ENCODE measurements at regions not wholly inside any gene's neighbourhood (a gene's known extent, or its start where the extent isn't known, plus 50 kb on each side); places are given as distances from the start of the nearest gene placed in this dataset.
"Not testable (repeated sequence)": the region's sequence is repeated elsewhere in the genome, so short reads cannot be mapped to it uniquely, and the experiment has no call there.

DNA sequence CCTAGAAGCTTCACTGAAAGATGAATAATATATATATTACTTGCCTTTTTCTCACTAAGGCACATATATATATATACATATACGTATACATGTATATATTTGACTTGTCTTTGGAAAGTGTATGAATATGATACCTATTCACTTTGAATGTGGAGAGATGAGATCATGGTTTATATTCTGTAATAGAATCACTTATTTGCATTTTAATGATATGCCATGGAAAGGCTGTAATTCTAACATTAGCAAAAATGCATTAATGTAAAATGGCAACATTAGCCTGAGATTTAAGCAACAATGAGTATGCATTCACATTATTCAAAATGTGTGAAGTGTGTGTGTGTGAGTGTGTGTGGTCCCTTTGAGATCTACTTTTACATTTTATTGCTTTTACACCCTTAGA, 54.5 kb upstream of the PRKD1 start:
- no peak for DNase-seq (ENCODE audit: low read depth)

DNA sequence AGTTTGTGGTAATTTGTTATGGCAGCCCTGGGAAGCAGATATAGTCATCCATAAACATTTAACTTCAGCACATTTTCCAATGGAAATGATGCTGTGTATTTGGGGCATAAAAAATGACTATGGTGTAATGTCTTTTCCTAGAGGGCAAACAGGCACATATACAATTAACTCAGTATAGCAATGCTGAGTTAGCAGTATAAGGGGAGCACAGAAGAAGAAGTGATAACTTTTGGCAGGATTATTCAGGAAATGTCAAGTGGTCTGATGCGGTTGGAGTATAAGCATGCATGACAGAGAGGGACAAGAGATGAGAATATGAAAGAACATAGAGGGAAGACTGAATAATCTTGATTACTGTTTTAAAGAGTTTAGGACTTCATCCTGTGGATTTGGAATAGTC, 55.3 kb upstream of the PRKD1 start:
- DNase-seq (ENCODE audit: low read depth), result no peak

DNA sequence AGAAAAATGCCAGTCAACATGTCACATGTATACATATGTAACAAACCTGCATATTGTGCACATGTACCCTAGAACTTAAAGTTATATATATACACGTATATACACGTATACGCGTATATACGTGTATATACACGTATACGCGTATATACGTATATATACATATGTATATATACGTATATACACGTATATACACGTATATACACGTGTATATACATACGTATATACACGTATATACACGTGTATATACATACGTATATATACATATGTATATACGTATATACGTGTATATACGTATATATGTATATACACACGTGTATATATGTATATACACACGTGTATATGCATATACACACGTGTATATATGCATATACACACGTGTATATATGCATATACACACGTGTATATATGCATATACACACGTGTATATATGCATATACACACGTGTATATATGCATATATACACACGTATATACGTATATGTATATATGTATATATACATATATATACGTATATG, 62.8 kb upstream of the PRKD1 start:
- not testable (repeated sequence) for DNase-seq (ENCODE audit: low read depth)

DNA sequence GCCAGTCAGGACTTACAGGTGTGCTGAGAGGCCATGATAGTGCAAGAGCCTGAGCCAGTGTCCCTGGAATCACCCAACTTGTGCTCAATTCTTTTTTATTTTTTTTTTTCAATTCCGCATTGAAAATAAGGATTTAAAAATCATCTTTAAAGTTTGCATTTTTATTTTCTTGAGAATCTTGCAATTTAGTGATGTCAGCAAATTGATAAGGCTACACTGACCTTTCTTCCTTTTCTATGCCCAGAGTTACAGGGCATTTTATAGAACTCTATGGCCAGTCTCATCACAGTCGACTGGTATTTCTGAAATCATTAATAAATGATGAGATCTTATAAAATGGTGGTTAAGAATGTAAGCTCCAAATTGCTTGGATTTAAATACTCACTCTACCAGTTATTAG, 63.3 kb upstream of the PRKD1 start:
- no peak for DNase-seq (ENCODE audit: low read depth)

DNA sequence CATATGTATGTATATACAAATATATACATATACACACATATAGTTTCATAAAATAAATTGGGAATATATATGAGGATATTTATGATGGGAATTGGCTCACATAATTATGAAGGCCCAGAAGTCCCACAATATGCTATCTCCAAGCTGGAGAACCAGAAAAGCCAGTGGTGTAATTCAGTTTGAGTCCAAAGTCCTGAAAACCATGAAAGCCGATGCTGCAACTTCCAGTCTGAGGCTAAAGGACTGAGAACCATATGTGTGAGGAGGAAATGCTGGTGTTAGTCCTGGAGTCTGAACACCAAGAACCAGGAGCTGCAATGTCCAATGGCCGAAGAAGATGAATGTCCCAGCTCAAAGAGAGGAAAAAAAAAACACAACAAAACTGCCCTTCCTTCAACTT, 65.5 kb upstream of the PRKD1 start:
- no peak for DNase-seq (ENCODE audit: low read depth)

DNA sequence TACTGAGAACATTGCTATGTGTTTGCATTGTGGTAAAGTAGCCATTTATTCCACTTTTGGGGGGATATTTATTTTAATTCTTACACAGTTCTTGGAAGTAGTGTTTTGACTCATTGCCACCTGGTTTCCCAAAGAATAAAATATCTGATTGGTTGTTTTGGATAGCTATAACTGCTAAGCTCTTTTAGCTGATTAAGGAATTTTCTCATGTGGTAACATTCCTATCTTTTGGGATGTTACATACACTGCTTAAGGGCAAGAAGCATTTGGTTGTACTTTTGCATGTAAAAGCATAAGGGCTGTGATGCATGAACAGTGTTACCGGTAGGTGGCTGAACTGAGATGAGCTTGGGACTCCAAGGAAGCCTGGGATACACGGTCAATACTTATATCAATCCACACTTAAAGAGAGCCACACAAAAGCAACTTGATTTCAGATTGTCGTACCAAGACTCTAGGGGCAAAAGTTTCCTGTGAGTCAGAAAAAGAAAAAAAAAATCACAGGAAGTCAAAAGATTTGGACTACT, 71.4 kb upstream of the PRKD1 start:
- no peak for DNase-seq (ENCODE audit: low read depth)

DNA sequence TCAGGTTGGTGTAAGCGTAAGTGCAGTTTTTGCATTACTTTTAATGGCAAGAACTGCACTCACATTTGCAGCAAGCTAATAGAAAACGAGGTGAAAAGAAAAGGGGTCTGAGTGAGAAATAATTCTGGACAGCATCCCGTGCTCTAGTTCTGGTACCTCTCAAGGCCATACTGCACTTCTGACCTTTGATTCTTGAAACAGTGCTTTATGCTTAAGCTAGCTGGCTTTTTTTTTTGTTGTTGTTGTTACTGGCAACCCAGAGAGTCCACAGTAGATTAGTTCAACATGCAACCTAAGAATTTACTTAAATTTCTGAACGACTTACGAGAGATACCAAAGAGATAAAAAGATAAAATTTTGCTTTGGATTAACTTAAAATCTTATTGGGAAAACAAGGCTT, 75.2 kb upstream of the PRKD1 start:
- no peak for DNase-seq (ENCODE audit: low read depth)

DNA sequence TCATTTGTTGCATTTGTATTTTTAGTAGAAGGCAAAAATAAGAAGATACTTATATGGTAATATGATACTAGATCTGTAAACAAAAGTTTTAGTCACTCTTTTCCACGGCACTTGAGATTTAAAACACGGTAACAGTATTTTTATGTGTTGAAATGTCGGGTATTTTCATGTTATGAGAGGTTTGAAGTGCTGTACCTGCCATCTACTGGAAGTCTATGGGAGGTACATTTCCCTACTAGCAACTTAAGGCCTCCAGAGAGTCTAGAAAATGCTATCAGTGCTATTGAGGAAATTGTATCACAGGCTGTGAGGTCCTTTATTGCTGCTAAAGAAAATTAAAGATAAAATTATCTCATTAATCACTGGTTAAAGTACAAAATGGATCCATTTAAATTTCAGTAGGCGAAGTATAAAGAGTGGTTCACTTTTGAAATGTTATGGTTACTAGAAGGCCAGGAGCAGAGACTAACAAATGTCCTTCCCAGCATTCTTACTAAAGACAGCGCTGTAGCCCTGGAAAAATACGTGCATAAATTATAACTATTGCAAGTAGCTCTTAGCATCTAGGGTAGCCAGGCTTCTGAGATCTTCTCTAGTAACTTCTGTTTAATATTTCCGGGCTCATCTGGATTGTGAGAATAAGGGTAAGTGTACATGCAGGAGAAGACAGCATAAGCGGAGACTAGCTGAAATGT, 77.6 kb upstream of the PRKD1 start:
- DNase-seq (ENCODE audit: low read depth), result no peak

DNA sequence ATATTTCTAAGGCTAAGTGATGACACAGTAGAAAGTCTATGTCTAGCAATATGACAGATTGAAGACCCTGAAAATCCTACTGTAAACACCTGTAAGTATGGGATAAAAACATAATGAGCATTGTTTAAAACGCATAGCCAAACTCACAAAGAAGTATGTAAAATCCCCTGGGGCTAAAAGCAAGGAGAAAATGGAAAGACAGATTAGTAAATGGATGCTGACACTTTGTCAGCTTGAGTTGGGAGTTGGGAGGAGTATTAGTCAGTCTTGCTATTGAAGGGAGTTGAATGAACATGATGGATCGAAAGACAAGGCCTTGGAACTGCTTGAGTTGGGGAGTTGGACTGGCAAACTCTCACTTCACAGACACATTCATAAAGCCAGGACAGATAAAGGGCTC, 79.0 kb upstream of the PRKD1 start:
- DNase-seq (ENCODE audit: low read depth), result no peak

DNA sequence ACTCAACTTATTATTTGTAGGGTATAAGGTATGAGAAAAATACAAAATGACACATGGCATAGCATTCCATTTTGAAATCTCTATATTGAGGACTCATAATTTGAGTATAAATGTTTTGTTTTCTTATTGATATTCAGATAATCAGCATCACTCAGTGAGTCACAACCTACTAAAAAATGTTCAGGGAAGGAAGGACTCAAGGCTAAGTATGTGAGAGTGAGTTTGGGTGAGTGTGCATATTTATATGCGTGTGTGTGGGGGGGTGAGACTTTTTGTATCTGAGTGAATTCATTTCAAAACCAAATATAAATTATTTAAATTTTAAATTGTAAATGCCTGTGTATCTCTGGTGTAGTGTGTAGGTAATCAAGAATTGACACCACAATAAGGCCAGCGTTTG, 87.8 kb upstream of the PRKD1 start:
- DNase-seq (ENCODE audit: low read depth), result no peak

DNA sequence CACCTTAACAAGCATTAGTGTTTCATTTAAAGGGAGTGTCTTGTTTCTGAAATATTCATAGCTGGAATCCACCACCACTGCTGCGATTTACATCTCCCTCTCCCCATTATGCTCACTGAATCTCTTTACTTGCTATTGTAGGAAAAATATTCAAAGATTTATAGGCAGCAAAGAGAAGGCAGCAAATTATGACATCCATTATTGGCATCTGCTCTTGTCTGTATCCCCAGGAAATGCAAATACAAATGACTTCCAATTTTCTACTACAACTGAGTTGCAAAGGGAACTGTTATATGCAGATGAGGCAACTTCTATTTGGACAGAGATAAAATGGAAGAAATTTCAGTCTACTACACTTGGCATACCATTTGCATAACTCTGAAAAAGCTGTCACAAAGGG, 88.4 kb upstream of the PRKD1 start:
- DNase-seq (ENCODE audit: low read depth), result no peak

DNA sequence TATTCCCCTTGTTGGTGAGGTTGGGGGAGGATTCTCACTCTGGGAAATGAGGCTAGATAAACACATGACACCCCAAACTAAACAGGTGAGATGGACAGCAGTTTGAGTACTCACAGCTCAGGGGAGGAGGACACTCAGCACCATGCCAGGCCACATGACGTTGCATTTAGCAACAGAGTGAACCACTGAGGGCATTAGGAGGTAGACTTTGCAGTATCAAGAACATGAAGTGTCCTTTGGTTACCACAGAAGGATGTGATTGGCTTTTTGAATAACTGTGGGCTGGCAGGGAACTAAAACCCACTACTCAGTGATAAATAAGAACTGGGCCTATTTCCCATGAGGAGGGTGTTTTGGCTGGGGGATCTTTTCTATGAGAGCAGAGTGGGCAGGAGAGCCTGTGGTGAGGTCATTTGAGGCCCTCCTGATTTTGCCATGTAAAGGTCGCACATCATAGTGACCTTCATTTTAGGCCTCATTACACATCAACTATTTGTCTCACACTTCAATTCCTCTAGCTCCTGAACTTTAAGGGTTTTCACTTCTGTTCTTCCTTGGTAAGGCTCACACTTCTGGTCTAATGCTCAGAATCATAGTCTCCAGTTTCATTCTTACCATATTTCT, 89.8 kb upstream of the PRKD1 start:
- DNase-seq (ENCODE audit: low read depth), result no peak

DNA sequence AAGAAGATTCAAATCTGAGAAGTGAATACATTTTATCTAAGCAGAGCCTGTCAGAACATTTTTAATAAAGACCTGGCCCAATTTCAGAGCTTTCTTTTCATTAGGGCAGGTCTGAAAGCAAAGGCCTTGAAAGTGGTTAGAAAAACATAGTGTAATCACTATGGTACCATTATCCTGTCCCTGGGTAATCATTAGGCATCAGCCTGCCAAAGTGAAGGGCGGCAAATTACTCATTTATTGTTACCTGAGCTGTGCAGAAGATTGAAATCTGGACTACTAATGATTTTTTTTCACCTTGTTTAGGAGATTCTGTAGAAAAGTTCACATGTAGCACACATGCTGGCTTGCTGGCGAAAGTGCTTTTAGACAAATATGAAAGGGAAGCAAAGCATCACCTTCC, 92.6 kb upstream of the PRKD1 start:
- no peak for DNase-seq (ENCODE audit: low read depth)

DNA sequence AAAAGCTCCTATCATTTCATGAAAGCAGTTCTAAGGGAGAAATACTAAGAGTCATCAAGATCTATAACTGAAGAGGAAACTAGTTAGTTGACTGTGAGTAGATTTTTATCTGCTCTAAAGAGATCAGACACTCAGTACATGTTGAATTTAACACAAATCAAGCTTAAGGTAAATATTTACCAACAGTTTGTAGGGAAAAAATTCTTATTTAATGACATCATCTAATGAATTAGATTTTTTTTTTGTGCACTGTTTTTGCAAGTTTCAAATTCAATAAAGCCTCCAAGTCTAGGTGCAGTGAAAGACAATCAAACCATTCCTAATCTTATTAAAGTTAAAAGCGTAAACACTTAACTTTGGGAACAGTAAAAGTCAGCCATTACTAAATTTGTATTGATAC, 93.0 kb upstream of the PRKD1 start:
- no peak for DNase-seq (ENCODE audit: low read depth)

DNA sequence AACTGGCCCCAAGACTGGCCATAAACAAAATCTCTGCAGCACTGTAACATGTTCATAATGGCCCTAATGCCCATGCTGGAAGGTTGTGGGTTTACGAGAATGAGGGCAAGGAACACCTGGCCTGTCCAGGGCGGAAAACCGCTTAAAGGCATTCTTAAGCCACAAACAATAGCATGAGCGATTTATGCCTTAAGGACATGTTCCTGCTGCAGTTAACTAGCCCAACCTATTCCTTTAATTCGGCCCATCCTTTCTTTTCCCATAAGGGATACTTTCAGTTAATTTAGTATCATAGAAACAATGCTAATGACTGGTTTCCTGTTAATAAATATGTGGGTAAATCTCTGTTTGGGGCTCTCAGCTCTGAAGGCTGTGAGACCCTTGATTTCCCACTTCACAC, 95.7 kb upstream of the PRKD1 start:
- not testable (repeated sequence) for DNase-seq (ENCODE audit: low read depth)

DNA sequence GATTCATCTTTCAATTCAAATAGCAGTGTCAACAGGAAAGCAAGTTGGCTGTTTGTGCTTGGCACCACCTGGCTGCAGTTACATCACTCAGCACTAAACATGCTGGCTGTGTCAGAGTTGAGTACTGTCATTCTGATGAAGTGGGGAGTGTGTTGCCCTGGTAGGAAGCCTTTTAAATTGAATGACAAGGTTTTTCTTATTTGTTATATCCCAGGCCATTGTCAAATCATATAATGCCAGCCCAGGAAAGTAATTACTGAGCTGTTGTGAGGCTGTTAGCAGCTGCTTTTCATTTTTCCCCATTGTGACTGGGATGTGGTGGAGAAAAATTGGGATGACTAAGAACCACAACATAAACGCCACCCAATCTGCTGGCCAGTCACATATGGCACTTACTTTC, 106.5 kb upstream of the PRKD1 start:
- DNase-seq (ENCODE audit: low read depth), result no peak

DNA sequence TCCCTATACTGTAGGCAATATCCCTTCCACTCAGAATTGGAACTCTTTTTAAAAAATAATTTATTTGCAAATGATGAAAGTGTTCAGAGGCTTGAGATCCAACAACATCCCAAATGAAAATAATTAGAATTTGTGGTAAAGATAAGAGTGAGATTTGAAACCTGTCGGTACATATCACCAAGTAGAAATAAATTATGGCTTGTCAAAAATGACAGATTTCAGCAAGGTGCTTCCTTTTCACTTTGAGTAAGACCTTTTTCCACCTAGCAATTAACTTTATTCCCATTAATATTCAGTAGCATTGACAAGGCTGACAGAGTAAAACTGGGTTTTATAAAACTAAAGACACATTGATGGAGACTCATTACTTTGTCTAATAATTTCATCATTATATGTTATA, 107.7 kb upstream of the PRKD1 start:
- DNase-seq (ENCODE audit: low read depth), result no peak

DNA sequence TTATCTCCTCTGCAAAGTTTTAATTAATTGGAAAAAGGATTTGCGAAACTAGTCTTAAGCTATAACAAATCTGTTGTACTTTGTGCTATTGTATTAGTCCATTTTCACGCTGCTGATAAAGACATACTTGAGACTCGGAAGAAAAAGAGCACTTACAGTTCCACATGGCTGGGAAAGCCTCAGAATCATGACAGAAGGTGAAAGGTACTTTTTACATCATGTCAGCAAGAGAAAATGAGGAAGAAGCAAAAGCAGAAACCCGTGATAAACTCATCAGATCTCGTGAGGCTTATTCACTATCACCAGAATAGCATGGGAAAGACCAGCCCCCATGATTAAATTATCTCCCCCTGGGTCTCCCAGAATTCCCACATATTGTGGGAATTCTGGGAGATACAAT, 118.1 kb upstream of the PRKD1 start:
- no peak for DNase-seq (ENCODE audit: low read depth)

DNA sequence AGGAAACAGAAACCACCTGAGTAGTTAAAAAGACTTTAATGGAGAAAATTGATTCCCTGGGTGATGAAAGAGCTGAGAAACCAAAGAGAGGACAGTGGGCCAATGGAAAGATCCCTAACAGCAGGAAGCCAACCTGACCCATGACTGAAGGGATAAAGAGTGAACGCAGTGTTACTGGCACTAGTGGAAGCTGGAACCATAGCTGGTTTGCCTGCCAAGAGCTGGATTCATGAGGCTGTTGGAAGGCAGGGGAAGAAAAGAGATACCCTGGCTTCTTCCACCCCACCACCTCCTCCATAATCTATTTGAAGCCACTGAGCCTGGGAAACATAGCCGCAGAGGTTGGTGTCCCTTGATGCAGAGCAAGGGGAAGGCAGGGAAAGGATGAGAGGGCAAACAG, 125.5 kb upstream of the PRKD1 start:
- DNase-seq (ENCODE audit: low read depth), result no peak

DNA sequence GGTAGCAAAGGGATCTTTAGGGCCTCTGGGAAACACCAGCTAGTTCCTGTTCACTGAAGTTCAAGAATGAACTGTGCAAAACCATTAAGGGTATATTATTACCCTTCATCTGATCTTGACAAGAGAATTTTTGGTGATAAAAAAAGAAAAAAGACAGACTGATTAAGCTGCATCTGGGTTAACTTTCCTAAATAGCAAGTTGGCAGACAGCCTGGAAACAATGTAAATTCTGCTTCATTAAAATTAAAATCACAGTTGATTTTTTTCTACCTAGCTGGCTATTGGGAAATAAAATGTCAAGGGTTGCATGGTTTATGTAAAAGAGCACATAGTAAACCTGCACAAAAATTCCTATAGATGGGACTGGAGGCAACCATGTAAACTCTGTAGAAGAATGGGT, 126.6 kb upstream of the PRKD1 start:
- no peak for DNase-seq (ENCODE audit: low read depth)

DNA sequence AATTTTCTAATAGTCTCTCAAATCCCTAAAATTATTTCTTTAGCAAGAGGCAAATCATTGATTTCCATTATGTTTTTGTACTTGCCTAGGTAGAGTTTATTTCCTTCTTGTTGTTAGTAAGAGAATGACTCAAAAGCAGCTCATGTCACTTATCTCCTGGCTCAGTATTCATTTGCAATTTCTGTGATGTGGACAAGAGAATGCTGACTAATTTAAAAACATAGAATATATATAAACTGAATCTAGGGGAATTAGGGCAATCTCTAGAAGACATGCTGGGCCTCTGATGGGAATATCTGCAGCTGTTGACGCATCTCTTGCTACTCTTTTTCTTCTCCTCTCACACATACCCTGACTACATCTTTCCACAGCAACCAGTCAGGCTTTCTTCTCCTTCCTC, 130.8 kb upstream of the PRKD1 start:
- no peak for DNase-seq (ENCODE audit: low read depth)

DNA sequence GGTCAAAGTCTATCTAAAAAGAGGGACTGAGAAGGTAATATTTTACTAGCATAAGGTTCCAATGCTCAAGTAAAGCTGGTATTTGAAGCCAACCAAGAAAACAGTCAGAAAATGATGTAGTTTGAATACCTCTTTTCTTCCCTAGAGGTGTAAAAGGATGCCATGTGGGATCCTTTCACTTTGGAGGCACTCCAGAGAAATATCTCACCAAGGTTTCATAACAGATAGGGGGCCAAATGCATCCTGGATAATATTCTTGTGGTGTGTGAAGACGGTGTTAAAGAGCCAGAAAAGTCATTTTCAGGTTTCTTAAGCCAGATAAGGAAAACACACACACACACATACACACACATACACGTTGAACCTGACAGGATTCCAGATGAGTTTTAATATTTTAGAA, 136.1 kb upstream of the PRKD1 start:
- no peak for DNase-seq (ENCODE audit: low read depth)

DNA sequence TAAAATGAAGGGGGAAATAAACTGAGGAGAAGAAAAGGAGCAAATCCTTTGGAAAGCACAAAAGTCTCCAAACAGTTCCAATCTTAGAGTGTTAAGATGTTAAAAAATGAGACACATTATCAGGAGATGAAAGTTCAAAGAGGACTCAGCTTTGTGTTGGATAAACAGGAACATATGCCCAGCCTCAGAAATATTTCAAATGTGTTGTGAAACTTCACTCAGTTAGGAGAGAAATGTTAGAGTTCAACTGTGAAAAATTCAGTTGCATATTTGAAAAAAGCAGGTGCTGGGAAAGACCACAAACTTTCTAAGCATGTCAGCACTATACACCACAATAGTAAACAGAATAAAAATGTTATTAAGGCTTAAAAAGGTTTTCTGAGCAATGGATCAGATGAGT, 136.8 kb upstream of the PRKD1 start:
- DNase-seq (ENCODE audit: low read depth), result no peak

DNA sequence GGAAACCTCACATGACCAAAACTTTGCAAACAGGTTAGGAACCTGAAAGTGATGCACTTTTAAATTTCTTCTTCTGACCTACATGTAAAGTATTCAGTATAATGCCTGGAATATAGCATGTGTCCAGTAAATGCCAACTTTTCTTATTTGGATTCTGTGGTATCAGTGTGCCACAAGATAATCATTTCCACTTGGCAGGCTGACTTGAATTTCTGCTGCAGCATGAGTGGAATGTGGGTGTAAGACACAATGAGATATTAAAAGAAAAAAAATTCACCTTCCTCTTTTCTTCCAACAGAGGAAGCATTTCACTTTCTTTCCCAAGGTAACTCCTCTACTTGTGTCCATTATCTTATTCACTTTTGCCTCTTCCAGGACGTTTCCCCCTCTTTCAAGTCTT, 141.9 kb upstream of the PRKD1 start:
- no peak for DNase-seq (ENCODE audit: low read depth)
